Stimulated activated CD8-positive, alpha-beta memory T cell treated with anti-CD3 and anti-CD28 coated beads, Interleukin-4, amount 100 ng/mL, for 1 hour (primary cell): ENCODE measurements at regions not wholly inside any gene's neighbourhood (a gene's known extent, or its start where the extent isn't known, plus 50 kb on each side); places are given as distances from the start of the nearest gene placed in this dataset.
"Not testable (repeated sequence)": the region's sequence is repeated elsewhere in the genome, so short reads cannot be mapped to it uniquely, and the experiment has no call there.

ENCODE experiments used
- DNase-seq, 2 donors: peaks; one replicate each; pipeline ENCODE4 v3.0.0-alpha.2; 2020; ENCODE audit warnings: low read depth in 2 of 2, low spot score in 1 of 2

GRCh38 chr13:81133066-81133465, 792.1 kb upstream of the SPRY2 start:
- DNase-seq = no peak

GRCh38 chr13:81117416-81117815, 776.5 kb upstream of the SPRY2 start:
- DNase-seq = no peak

GRCh38 chr13:81116461-81117282, 775.7 kb upstream of the SPRY2 start:
- no peak for DNase-seq

- no peak for DNase-seq
Measured at GRCh38 chr13:81109026-81109425, 768.1 kb upstream of the SPRY2 start.

- DNase-seq = no peak
Measured at GRCh38 chr13:81106348-81106747, 765.4 kb upstream of the SPRY2 start.

GRCh38 chr13:81104035-81104715, 763.2 kb upstream of the SPRY2 start:
- DNase-seq = no peak

- DNase-seq = not testable (repeated sequence)
Measured at GRCh38 chr13:81102066-81102465, 761.1 kb upstream of the SPRY2 start.

GRCh38 chr13:81089371-81090157, 748.6 kb upstream of the SPRY2 start:
- DNase-seq = no peak

GRCh38 chr13:81080911-81081454, 740.1 kb upstream of the SPRY2 start:
- no peak for DNase-seq

- DNase-seq = no peak
Measured at GRCh38 chr13:81078048-81078447, 737.1 kb upstream of the SPRY2 start.

GRCh38 chr13:81069822-81070221, 728.9 kb upstream of the SPRY2 start:
- DNase-seq = not testable (repeated sequence)

GRCh38 chr13:81058916-81059290, 718.0 kb upstream of the SPRY2 start:
- DNase-seq = no peak

- no peak for DNase-seq
Measured at GRCh38 chr13:81058211-81058915, 717.4 kb upstream of the SPRY2 start.

GRCh38 chr13:81051873-81052272, 710.9 kb upstream of the SPRY2 start:
- DNase-seq = no peak

GRCh38 chr13:81048026-81048461, 707.1 kb upstream of the SPRY2 start:
- no peak for DNase-seq

GRCh38 chr13:81041761-81042160, 700.8 kb upstream of the SPRY2 start:
- no peak for DNase-seq

GRCh38 chr13:81031996-81032395, 691.1 kb upstream of the SPRY2 start:
- DNase-seq = no peak

GRCh38 chr13:81025091-81025490, 684.2 kb upstream of the SPRY2 start:
- no peak for DNase-seq

- no peak for DNase-seq
Measured at GRCh38 chr13:81021284-81021840, 680.4 kb upstream of the SPRY2 start.

- DNase-seq = no peak
Measured at GRCh38 chr13:81020010-81020409, 679.1 kb upstream of the SPRY2 start.

- DNase-seq = no peak
Measured at GRCh38 chr13:81018936-81019335, 678.0 kb upstream of the SPRY2 start.
